ENCODE measurements at regions not wholly inside any gene's neighbourhood (a gene's known extent, or its start where the extent isn't known, plus 50 kb on each side); places are given as distances from the start of the nearest gene placed in this dataset.
A peak's percentile ranks its signal among the peaks of the same experiment; 100 is the strongest.

DNA sequence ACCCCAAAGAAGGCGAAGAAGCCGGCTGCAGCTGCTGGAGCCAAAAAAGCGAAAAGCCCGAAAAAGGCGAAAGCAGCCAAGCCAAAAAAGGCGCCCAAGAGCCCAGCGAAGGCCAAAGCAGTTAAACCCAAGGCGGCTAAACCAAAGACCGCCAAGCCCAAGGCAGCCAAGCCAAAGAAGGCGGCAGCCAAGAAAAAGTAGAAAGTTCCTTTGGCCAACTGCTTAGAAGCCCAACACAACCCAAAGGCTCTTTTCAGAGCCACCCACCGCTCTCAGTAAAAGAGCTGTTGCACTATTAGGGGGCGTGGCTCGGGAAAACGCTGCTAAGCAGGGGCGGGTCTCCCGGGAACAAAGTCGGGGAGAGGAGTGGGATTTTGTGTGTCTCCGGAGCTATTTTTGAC lies 69.6 kb downstream of the HFE start:
- H3K9me3 Mint-ChIP-seq = no peaks in the 10 kb centered on the region
- H3K27ac Mint-ChIP-seq = peak overlapping the region; percentile 93
- peaks cover 25% of the 10 kb centered on the region for H3K36me3 Mint-ChIP-seq (ENCODE audit: low read depth)
- ChIA-PET CTCF (interaction anchor here (2.5 kb wide), 1 partner anchor 33 kb away, joined by 14 read pairs; a partner anchor contains a TSS), POLR2A (interaction anchor here (0.5 to 8.4 kb wide), 41 partner anchors 9 to 1679 kb away, joined by 3 to 1225 read pairs (median 21); partner anchors contain the start of gene HFE)
- peak; percentile 15 for ATAC-seq
- intact Hi-C loops (cut with micrococcal nuclease) = loop anchor here (1.0 to 5.0 kb wide), 2 partner anchors 33 to 40 kb away; a partner anchor contains a TSS
- H3K4me1 Mint-ChIP-seq (ENCODE audit: low read depth) = peaks cover 38% of the 10 kb centered on the region
- peak; percentile 85 for DNase-seq
- TF ChIP-seq, protein P1, sequence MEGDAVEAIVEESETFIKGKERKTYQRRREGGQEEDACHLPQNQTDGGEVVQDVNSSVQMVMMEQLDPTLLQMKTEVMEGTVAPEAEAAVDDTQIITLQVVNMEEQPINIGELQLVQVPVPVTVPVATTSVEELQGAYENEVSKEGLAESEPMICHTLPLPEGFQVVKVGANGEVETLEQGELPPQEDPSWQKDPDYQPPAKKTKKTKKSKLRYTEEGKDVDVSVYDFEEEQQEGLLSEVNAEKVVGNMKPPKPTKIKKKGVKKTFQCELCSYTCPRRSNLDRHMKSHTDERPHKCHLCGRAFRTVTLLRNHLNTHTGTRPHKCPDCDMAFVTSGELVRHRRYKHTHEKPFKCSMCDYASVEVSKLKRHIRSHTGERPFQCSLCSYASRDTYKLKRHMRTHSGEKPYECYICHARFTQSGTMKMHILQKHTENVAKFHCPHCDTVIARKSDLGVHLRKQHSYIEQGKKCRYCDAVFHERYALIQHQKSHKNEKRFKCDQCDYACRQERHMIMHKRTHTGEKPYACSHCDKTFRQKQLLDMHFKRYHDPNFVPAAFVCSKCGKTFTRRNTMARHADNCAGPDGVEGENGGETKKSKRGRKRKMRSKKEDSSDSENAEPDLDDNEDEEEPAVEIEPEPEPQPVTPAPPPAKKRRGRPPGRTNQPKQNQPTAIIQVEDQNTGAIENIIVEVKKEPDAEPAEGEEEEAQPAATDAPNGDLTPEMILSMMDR (IDR thresholded peaks at IDR 0.05) = no peak
- peak overlapping the region; percentile 88 for H3K4me3 Mint-ChIP-seq
- peaks cover 14% of the 10 kb centered on the region for H3K27me3 Mint-ChIP-seq

- intact Hi-C loops (cut with micrococcal nuclease) = loop anchor here (1.0 to 5.0 kb wide), 2 partner anchors 33 to 40 kb away; a partner anchor contains a TSS
- ATAC-seq = peak; percentile 68
- CTCF ChIA-PET = interaction anchor here (0.7 to 2.5 kb wide), 3 partner anchors 33 to 48 kb away, joined by 3 to 14 read pairs (median 7); a partner anchor contains a TSS
- Mint-ChIP-seq H3K9me3 (no peaks in the 10 kb centered on the region), H3K27ac (peak overlapping the region; percentile 93), H3K4me3 (peak overlapping the region; percentile 88), H3K36me3 (ENCODE audit: low read depth) (peaks cover 25% of the 10 kb centered on the region), H3K27me3 (peaks cover 14% of the 10 kb centered on the region), H3K4me1 (ENCODE audit: low read depth) (peaks cover 35% of the 10 kb centered on the region)
- TF ChIP-seq, protein P1 (IDR thresholded peaks at IDR 0.05) = no peak
- POLR2A ChIA-PET = interaction anchor here (0.5 to 8.4 kb wide), 48 partner anchors 8 to 1735 kb away, joined by 3 to 1225 read pairs (median 6); partner anchors contain the start of gene HFE
- DNase-seq = peak; percentile 80
These were observed 70.2 kb downstream of the HFE start for GRCh38 chr6:26157251-26158075.

DNA sequence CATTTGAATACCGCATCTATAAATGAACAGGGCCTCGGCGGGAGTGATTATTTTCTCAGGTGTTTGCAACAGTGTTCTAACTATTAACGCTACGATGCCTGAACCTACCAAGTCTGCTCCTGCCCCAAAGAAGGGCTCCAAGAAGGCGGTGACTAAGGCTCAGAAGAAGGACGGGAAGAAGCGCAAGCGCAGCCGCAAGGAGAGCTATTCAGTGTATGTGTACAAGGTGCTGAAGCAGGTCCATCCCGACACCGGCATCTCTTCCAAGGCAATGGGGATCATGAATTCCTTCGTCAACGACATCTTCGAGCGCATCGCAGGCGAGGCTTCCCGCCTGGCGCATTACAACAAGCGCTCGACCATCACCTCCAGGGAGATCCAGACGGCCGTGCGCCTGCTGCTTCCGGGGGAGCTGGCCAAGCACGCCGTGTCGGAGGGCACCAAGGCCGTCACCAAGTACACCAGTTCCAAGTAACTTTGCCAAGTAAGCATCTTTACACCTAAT lies 70.9 kb downstream of the HFE start:
- DNase-seq = peak; percentile 89
- POLR2A ChIA-PET = interaction anchor here (0.7 to 8.4 kb wide), 40 partner anchors 11 to 1735 kb away, joined by 3 to 1225 read pairs (median 22); a partner anchor contains a TSS
- intact Hi-C loops (cut with micrococcal nuclease) = loop anchor here (5.0 kb wide), 1 partner anchor 39 kb away; a partner anchor contains a TSS
- Mint-ChIP-seq H3K27ac (peak overlapping the region; percentile 93), H3K4me3 (peak overlapping the region; percentile 88), H3K36me3 (ENCODE audit: low read depth) (peaks cover 25% of the 10 kb centered on the region), H3K27me3 (peaks cover 14% of the 10 kb centered on the region), H3K9me3 (no peaks in the 10 kb centered on the region), H3K4me1 (ENCODE audit: low read depth) (peaks cover 32% of the 10 kb centered on the region)
- TF ChIP-seq, protein P1 (IDR thresholded peaks at IDR 0.05) = no peak
- ATAC-seq = peak; percentile 52
- CTCF ChIA-PET = interaction anchor here (1.0 to 1.8 kb wide), 4 partner anchors 30 to 63 kb away, joined by 3 to 7 read pairs (median 4); a partner anchor contains a TSS

DNA sequence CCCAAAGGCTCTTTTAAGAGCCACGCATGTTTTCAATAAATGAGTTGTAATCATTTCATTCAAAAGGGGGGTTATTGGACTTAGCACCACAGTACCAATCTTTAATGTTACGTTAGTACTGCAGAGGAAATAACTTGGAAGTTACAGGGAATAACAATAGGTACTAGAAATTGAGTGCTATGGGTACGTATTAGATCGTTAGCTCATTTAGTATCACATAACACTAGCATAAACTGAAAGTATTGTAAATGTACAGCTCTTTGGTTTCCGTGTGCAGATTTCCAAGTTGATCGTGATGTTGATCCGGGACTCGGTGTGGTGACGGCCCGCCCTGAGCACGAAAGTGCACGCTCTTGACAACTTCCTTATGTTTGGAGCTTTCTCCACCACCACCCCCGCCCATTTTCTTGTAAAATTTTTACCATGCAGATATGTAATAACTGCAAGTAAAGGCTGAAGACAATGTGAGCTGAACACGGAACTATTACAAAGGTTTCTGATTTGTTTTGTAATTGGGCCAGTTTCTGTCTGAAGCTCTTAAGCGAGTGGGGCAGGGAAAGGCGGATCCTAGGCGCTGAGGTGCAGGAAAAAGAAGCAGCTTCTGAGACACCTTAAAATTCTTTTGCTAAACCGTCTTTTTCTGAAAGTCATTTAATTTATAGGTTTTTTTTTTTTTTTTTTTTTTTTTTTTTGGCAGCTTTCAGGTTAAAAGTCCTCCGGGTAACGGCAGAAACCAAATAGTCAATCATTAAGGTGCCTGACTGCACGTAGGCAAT lies 71.5 kb downstream of the HFE start:
- TF ChIP-seq, protein P1 (IDR thresholded peaks at IDR 0.05) = no peak
- ChIA-PET CTCF (interaction anchor here (1.0 to 2.0 kb wide), 5 partner anchors 12 to 62 kb away, joined by 3 to 7 read pairs (median 4); a partner anchor contains a TSS), POLR2A (interaction anchor here (0.7 to 8.4 kb wide), 42 partner anchors 12 to 1734 kb away, joined by 3 to 1225 read pairs (median 13); partner anchors contain the start of gene HFE)
- peak overlapping the region; percentile 93 for H3K27ac Mint-ChIP-seq
- peaks cover 14% of the 10 kb centered on the region for H3K27me3 Mint-ChIP-seq
- H3K4me3 Mint-ChIP-seq = peak overlapping the region; percentile 88
- intact Hi-C loops (cut with micrococcal nuclease) = loop anchor here (5.0 kb wide), 1 partner anchor 39 kb away; a partner anchor contains a TSS
- DNase-seq (peak; percentile 74), ATAC-seq (peak; percentile 3)
- H3K4me1 Mint-ChIP-seq (ENCODE audit: low read depth) = peaks cover 36% of the 10 kb centered on the region
- no peaks in the 10 kb centered on the region for H3K9me3 Mint-ChIP-seq
- peaks cover 25% of the 10 kb centered on the region for H3K36me3 Mint-ChIP-seq (ENCODE audit: low read depth)

Data from activated CD8-positive, alpha-beta T cell treated with anti-CD3 and anti-CD28 coated beads for 36 hours (primary cell).